ENCODE measurements at regions not wholly inside any gene's neighbourhood (a gene's known extent, or its start where the extent isn't known, plus 50 kb on each side); places are given as distances from the start of the nearest gene placed in this dataset.
"Not testable (repeated sequence)": the region's sequence is repeated elsewhere in the genome, so short reads cannot be mapped to it uniquely, and the experiment has no call there.

GRCh38 chr7:10476642-10477041 is 497.0 kb upstream of the PHF14 start:
- Histone ChIP-seq H3K27ac (ENCODE audit: low read depth, low read length, poor library complexity, severe bottlenecking) (no peak overlapping the region), H2AFZ (ENCODE audit: low read length) (no peak overlapping the region), H4K20me1 (ENCODE audit: insufficient read depth, low read length) (no peaks in the 10 kb centered on the region), H3K9ac (ENCODE audit: low read length) (no peak overlapping the region), H3K9me3 (ENCODE audit: low read length) (no peaks in the 10 kb centered on the region), H3F3A (ENCODE audit: insufficient read depth, low read length) (no peaks in the 10 kb centered on the region), H3K4me3 (ENCODE audit: low read depth, low read length, poor library complexity, severe bottlenecking) (no peak overlapping the region), H3K4me1 (ENCODE audit: insufficient read depth, low read length, severe bottlenecking) (no peaks in the 10 kb centered on the region), H3K4me2 (ENCODE audit: low read length) (no peak overlapping the region), H3K27me3 (ENCODE audit: insufficient read depth, low read length) (no peaks in the 10 kb centered on the region), H3K36me3 (ENCODE audit: insufficient read depth, low read length) (no peaks in the 10 kb centered on the region), H3K79me2 (ENCODE audit: insufficient read depth, low read length) (no peaks in the 10 kb centered on the region), H3K9me2 (ENCODE audit: low read depth, low read length) (no peaks in the 10 kb centered on the region)
- TF ChIP-seq EZH2 (IDR thresholded peaks at IDR 0.05; ENCODE audit: borderline replicate concordance, low read length) (no peak), CTCF (IDR thresholded peaks at IDR 0.05; ENCODE audit: low read length) (no peak)

- Histone ChIP-seq H3K9me3 (ENCODE audit: low read length) (no peaks in the 10 kb centered on the region), H3K36me3 (ENCODE audit: insufficient read depth, low read length) (no peaks in the 10 kb centered on the region)
Observed at GRCh38 chr7:10483671-10484070, 490.0 kb upstream of the PHF14 start.

GRCh38 chr7:10484767-10485166 is 488.9 kb upstream of the PHF14 start:
- Histone ChIP-seq H3F3A (ENCODE audit: insufficient read depth, low read length) (no peaks in the 10 kb centered on the region), H3K27ac (ENCODE audit: low read depth, low read length, poor library complexity, severe bottlenecking) (no peak overlapping the region), H3K79me2 (ENCODE audit: insufficient read depth, low read length) (no peaks in the 10 kb centered on the region), H4K20me1 (ENCODE audit: insufficient read depth, low read length) (no peaks in the 10 kb centered on the region), H2AFZ (ENCODE audit: low read length) (no peak overlapping the region), H3K4me1 (ENCODE audit: insufficient read depth, low read length, severe bottlenecking) (no peaks in the 10 kb centered on the region), H3K9ac (ENCODE audit: low read length) (no peak overlapping the region), H3K4me2 (ENCODE audit: low read length) (no peak overlapping the region), H3K9me2 (ENCODE audit: low read depth, low read length) (no peaks in the 10 kb centered on the region), H3K4me3 (ENCODE audit: low read depth, low read length, poor library complexity, severe bottlenecking) (no peak overlapping the region), H3K9me3 (ENCODE audit: low read length) (no peaks in the 10 kb centered on the region), H3K27me3 (ENCODE audit: insufficient read depth, low read length) (no peaks in the 10 kb centered on the region), H3K36me3 (ENCODE audit: insufficient read depth, low read length) (no peaks in the 10 kb centered on the region)
- TF ChIP-seq EZH2 (IDR thresholded peaks at IDR 0.05; ENCODE audit: borderline replicate concordance, low read length): no peak
- TF ChIP-seq CTCF (IDR thresholded peaks at IDR 0.05; ENCODE audit: low read length): no peak

More at GRCh38 chr7:10483671-10484070, 490.0 kb upstream of the PHF14 start:
- TF ChIP-seq CTCF (IDR thresholded peaks at IDR 0.05; ENCODE audit: low read length) (no peak), EZH2 (IDR thresholded peaks at IDR 0.05; ENCODE audit: borderline replicate concordance, low read length) (no peak)
- H3K9me2 ChIP-seq (ENCODE audit: low read depth, low read length): no peaks in the 10 kb centered on the region
- H3K4me2 ChIP-seq (ENCODE audit: low read length): no peak overlapping the region
- no peak overlapping the region for H3K4me3 ChIP-seq (ENCODE audit: low read depth, low read length, poor library complexity, severe bottlenecking)
- H3K4me1 ChIP-seq (ENCODE audit: insufficient read depth, low read length, severe bottlenecking): no peaks in the 10 kb centered on the region
- H3K27ac ChIP-seq (ENCODE audit: low read depth, low read length, poor library complexity, severe bottlenecking): no peak overlapping the region
- H3K27me3 ChIP-seq (ENCODE audit: insufficient read depth, low read length): no peaks in the 10 kb centered on the region
- no peak overlapping the region for H3K9ac ChIP-seq (ENCODE audit: low read length)
- no peaks in the 10 kb centered on the region for H3K79me2 ChIP-seq (ENCODE audit: insufficient read depth, low read length)
- H3F3A ChIP-seq (ENCODE audit: insufficient read depth, low read length): no peaks in the 10 kb centered on the region
- no peaks in the 10 kb centered on the region for H4K20me1 ChIP-seq (ENCODE audit: insufficient read depth, low read length)
- H2AFZ ChIP-seq (ENCODE audit: low read length): no peak overlapping the region

- H4K20me1 ChIP-seq (ENCODE audit: insufficient read depth, low read length); H3K9me2 ChIP-seq (ENCODE audit: low read depth, low read length); H2AFZ ChIP-seq (ENCODE audit: low read length); H3K9ac ChIP-seq (ENCODE audit: low read length); H3K79me2 ChIP-seq (ENCODE audit: insufficient read depth, low read length); H3F3A ChIP-seq (ENCODE audit: insufficient read depth, low read length); H3K27ac ChIP-seq (ENCODE audit: low read depth, low read length, poor library complexity, severe bottlenecking); H3K4me3 ChIP-seq (ENCODE audit: low read depth, low read length, poor library complexity, severe bottlenecking); H3K4me2 ChIP-seq (ENCODE audit: low read length); H3K27me3 ChIP-seq (ENCODE audit: insufficient read depth, low read length); H3K4me1 ChIP-seq (ENCODE audit: insufficient read depth, low read length, severe bottlenecking); H3K36me3 ChIP-seq (ENCODE audit: insufficient read depth, low read length); H3K9me3 ChIP-seq (ENCODE audit: low read length): not testable (repeated sequence)
Observed at GRCh38 chr7:10501206-10501884, 472.3 kb upstream of the PHF14 start.

Measured in OCI-LY1 (cell line).